ENCODE measurements at regions not wholly inside any gene's neighbourhood (a gene's known extent, or its start where the extent isn't known, plus 50 kb on each side); places are given as distances from the start of the nearest gene placed in this dataset.
"Not testable (repeated sequence)": the region's sequence is repeated elsewhere in the genome, so short reads cannot be mapped to it uniquely, and the experiment has no call there.

- Histone ChIP-seq H3K4me1 (ENCODE audit: insufficient read depth) (no peaks in the 10 kb centered on the region), H2AFZ (no peak overlapping the region), H3K27ac (peak overlapping the region; percentile 23), H3K4me3 (no peak overlapping the region), H4K20me1 (ENCODE audit: insufficient read depth, poor library complexity, severe bottlenecking) (no peaks in the 10 kb centered on the region), H3K36me3 (replicated peaks; ENCODE audit: insufficient read depth, low read depth) (no peaks in the 10 kb centered on the region), H3K27me3 (no peaks in the 10 kb centered on the region), H3K4me2 (peak overlapping the region; percentile 46), H3K79me2 (no peaks in the 10 kb centered on the region), H3K9me3 (ENCODE audit: low read depth) (no peaks in the 10 kb centered on the region), H3K9me2 (replicated peaks; ENCODE audit: insufficient read depth) (no peaks in the 10 kb centered on the region)
- peak; percentile 36 for DNase-seq (ENCODE audit: low spot score)
- WGBS (ENCODE audit: low lambda C conversion rate, missing lambda C conversion rate): 74% methylated on average over 8 of the region's 8 CpGs
- TF ChIP-seq EZH2 (IDR thresholded peaks at IDR 0.05; ENCODE audit: borderline replicate concordance): no peak
- TF ChIP-seq CTCF (IDR thresholded peaks at IDR 0.05; ENCODE audit: poor library complexity): no peak
- no peak for TF ChIP-seq EZH2phosphoT487 (IDR thresholded peaks at IDR 0.05; ENCODE audit: low read depth, severe bottlenecking, unreplicated experiment)
Measured at GRCh38 chr13:103883698-103884097, 817.5 kb upstream of the SLC10A2 start.

GRCh38 chr13:103883164-103883563 lies 816.9 kb upstream of the SLC10A2 start:
- H2AFZ ChIP-seq: no peak overlapping the region
- H3K27me3 ChIP-seq: no peaks in the 10 kb centered on the region
- peak overlapping the region; percentile 46 for H3K4me2 ChIP-seq
- peak overlapping the region; percentile 13 for H3K27ac ChIP-seq
- H3K4me3 ChIP-seq: no peak overlapping the region
- no peaks in the 10 kb centered on the region for H3K79me2 ChIP-seq
- H4K20me1 ChIP-seq (ENCODE audit: insufficient read depth, poor library complexity, severe bottlenecking): no peaks in the 10 kb centered on the region
- no peaks in the 10 kb centered on the region for H3K36me3 ChIP-seq (replicated peaks; ENCODE audit: insufficient read depth, low read depth)
- no peaks in the 10 kb centered on the region for H3K9me2 ChIP-seq (replicated peaks; ENCODE audit: insufficient read depth)
- DNase-seq (ENCODE audit: low spot score): peak; percentile 94
- H3K9me3 ChIP-seq (ENCODE audit: low read depth): no peaks in the 10 kb centered on the region
- no peaks in the 10 kb centered on the region for H3K4me1 ChIP-seq (ENCODE audit: insufficient read depth)
- TF ChIP-seq EZH2 (IDR thresholded peaks at IDR 0.05; ENCODE audit: borderline replicate concordance): no peak
- peak; percentile 79 for TF ChIP-seq CTCF (IDR thresholded peaks at IDR 0.05; ENCODE audit: poor library complexity)
- no peak for TF ChIP-seq EZH2phosphoT487 (IDR thresholded peaks at IDR 0.05; ENCODE audit: low read depth, severe bottlenecking, unreplicated experiment)
- 9% methylated on average over 7 of the region's 7 CpGs for WGBS (ENCODE audit: low lambda C conversion rate, missing lambda C conversion rate)

DNA sequence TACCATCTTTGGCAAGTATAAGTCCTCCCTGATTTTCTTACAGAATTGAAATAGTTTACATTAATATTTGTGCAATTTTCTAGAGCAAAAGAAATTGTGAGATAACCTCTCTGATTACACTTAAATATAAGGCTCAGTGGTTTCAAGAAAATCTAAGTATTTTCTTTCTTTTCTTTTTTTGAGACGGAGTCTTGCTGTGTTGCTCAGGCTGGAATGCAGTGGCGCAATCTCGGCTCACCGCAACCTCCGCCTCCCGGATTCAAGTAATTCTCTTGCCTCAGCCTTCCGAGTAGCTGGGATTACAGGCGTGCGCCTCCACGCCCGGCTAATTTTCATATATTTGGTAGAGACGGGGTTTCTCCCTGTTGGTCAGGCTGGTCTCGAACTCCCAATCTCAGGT lies 813.9 kb upstream of the SLC10A2 start:
- H3K36me3 ChIP-seq (replicated peaks; ENCODE audit: insufficient read depth, low read depth): not testable (repeated sequence)

DNA sequence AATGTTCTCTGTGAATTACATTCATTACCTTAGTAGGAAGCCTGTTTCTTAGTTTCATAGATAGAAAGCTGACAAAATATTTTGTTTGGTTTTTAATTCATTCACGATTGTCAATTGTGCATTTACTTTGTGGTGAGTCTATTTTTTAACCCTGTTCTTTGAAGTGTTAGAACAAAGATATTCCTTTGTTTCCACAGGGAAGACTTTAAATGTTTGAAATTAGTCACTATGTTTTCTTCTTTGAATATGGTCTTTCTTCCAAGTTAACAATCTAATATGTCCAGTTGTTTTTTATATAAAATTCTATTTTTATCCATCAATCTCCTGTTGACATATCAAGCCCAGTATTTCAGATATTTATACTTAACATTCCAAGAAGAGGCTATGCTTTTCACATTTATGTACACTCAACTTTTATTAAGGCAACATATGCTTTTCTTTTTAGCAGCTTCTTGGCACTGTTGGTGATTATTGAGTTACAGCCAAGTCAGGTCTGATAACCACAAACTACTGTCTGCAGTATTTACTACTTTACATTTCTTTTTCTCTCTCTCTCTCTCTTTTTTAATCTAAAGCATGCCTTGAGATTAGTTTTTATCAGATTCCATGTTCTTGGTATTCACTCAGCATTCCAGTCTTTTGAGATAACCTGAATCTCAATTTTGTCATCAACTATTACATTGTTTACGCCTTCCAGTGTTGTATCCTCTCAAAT lies 812.8 kb upstream of the SLC10A2 start:
- no peak for DNase-seq (ENCODE audit: low spot score)
- H4K20me1 ChIP-seq (ENCODE audit: insufficient read depth, poor library complexity, severe bottlenecking): no peaks in the 10 kb centered on the region
- H3K79me2 ChIP-seq: no peaks in the 10 kb centered on the region
- H3K4me2 ChIP-seq: no peak overlapping the region
- no peak overlapping the region for H3K27ac ChIP-seq
- no peak overlapping the region for H3K4me3 ChIP-seq
- H3K9me2 ChIP-seq (replicated peaks; ENCODE audit: insufficient read depth): no peaks in the 10 kb centered on the region
- H3K36me3 ChIP-seq (replicated peaks; ENCODE audit: insufficient read depth, low read depth): no peaks in the 10 kb centered on the region
- H2AFZ ChIP-seq: no peak overlapping the region
- H3K27me3 ChIP-seq: no peaks in the 10 kb centered on the region
- no peaks in the 10 kb centered on the region for H3K9me3 ChIP-seq (ENCODE audit: low read depth)
- H3K4me1 ChIP-seq (ENCODE audit: insufficient read depth): no peaks in the 10 kb centered on the region
- TF ChIP-seq EZH2 (IDR thresholded peaks at IDR 0.05; ENCODE audit: borderline replicate concordance) (no peak), EZH2phosphoT487 (IDR thresholded peaks at IDR 0.05; ENCODE audit: low read depth, severe bottlenecking, unreplicated experiment) (no peak), CTCF (IDR thresholded peaks at IDR 0.05; ENCODE audit: poor library complexity) (no peak)
- WGBS (ENCODE audit: low lambda C conversion rate, missing lambda C conversion rate): 82% methylated on average over 2 of the region's 2 CpGs

More for the DNA sequence above, 813.9 kb upstream of the SLC10A2 start:
- not testable (repeated sequence) for H3K4me3 ChIP-seq; H4K20me1 ChIP-seq (ENCODE audit: insufficient read depth, poor library complexity, severe bottlenecking); H3K27me3 ChIP-seq; H3K4me2 ChIP-seq; H3K9me2 ChIP-seq (replicated peaks; ENCODE audit: insufficient read depth); H3K27ac ChIP-seq; DNase-seq (ENCODE audit: low spot score); H3K79me2 ChIP-seq; H3K4me1 ChIP-seq (ENCODE audit: insufficient read depth); H3K9me3 ChIP-seq (ENCODE audit: low read depth); H2AFZ ChIP-seq
- WGBS (ENCODE audit: low lambda C conversion rate, missing lambda C conversion rate): 90% methylated on average over 13 of the region's 13 CpGs

Data from hepatocyte (in vitro differentiated cells).